ENCODE measurements at regions not wholly inside any gene's neighbourhood (a gene's known extent, or its start where the extent isn't known, plus 50 kb on each side); places are given as distances from the start of the nearest gene placed in this dataset.
A peak's percentile ranks its signal among the peaks of the same experiment; 100 is the strongest.

- no peak for DNase-seq
Observed at GRCh38 chr4:108361886-108362285, 193.2 kb upstream of the LEF1 start.

- no peak for DNase-seq
Observed at GRCh38 chr4:108361446-108361820, 192.7 kb upstream of the LEF1 start.

- no peak for DNase-seq
Observed at GRCh38 chr4:108360754-108361445, 192.2 kb upstream of the LEF1 start.

GRCh38 chr4:108359986-108360681 is 191.4 kb upstream of the LEF1 start:
- DNase-seq: peak in 1 of 5 experiments; percentile 32

GRCh38 chr4:108359130-108359985 is 190.6 kb upstream of the LEF1 start:
- DNase-seq: peak in 3 of 5 experiments; percentile 12 to 58 (median 31)

- no peak for DNase-seq
Observed at GRCh38 chr4:108355902-108356535, 187.3 kb upstream of the LEF1 start.

GRCh38 chr4:108355186-108355901 is 186.6 kb upstream of the LEF1 start:
- DNase-seq: peak in 2 of 5 experiments; percentile 27 to 80

GRCh38 chr4:108352664-108353308 is 184.1 kb upstream of the LEF1 start:
- DNase-seq: no peak

- no peak for DNase-seq
Observed at GRCh38 chr4:108351791-108352190, 183.1 kb upstream of the LEF1 start.

GRCh38 chr4:108350332-108350731 is 181.6 kb upstream of the LEF1 start:
- no peak for DNase-seq

- DNase-seq: no peak
Observed at GRCh38 chr4:108346818-108347210, 178.1 kb upstream of the LEF1 start.

GRCh38 chr4:108345862-108346817 is 177.4 kb upstream of the LEF1 start:
- DNase-seq: no peak

GRCh38 chr4:108342325-108342970 is 173.7 kb upstream of the LEF1 start:
- DNase-seq: peak in 2 of 5 experiments; percentile 25 to 81

- no peak for DNase-seq
Observed at GRCh38 chr4:108337923-108338322, 169.2 kb upstream of the LEF1 start.

- no peak for DNase-seq
Observed at GRCh38 chr4:108336076-108336475, 167.3 kb upstream of the LEF1 start.

- DNase-seq: no peak
Observed at GRCh38 chr4:108335081-108335480, 166.3 kb upstream of the LEF1 start.

GRCh38 chr4:108334031-108334430 is 165.3 kb upstream of the LEF1 start:
- no peak for DNase-seq

- no peak for DNase-seq
Observed at GRCh38 chr4:108333353-108333942, 164.7 kb upstream of the LEF1 start.

- DNase-seq: no peak
Observed at GRCh38 chr4:108331905-108332632, 163.3 kb upstream of the LEF1 start.

Data from T-helper 2 cell (primary cell).